ENCODE measurements at regions not wholly inside any gene's neighbourhood (a gene's known extent, or its start where the extent isn't known, plus 50 kb on each side); places are given as distances from the start of the nearest gene placed in this dataset.

- TF ChIP-seq EP300 (IDR thresholded peaks at IDR 0.05; ENCODE audit: low read depth) (no peak), POLR2AphosphoS5 (IDR thresholded peaks at IDR 0.05) (no peak), POLR2A (IDR thresholded peaks at IDR 0.05) (no peak)
- TF ChIP-seq, protein P1, sequence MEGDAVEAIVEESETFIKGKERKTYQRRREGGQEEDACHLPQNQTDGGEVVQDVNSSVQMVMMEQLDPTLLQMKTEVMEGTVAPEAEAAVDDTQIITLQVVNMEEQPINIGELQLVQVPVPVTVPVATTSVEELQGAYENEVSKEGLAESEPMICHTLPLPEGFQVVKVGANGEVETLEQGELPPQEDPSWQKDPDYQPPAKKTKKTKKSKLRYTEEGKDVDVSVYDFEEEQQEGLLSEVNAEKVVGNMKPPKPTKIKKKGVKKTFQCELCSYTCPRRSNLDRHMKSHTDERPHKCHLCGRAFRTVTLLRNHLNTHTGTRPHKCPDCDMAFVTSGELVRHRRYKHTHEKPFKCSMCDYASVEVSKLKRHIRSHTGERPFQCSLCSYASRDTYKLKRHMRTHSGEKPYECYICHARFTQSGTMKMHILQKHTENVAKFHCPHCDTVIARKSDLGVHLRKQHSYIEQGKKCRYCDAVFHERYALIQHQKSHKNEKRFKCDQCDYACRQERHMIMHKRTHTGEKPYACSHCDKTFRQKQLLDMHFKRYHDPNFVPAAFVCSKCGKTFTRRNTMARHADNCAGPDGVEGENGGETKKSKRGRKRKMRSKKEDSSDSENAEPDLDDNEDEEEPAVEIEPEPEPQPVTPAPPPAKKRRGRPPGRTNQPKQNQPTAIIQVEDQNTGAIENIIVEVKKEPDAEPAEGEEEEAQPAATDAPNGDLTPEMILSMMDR (IDR thresholded peaks at IDR 0.05) = no peak
Measured at GRCh38 chr18:73966954-73967353, 180.7 kb downstream of the FBXO15 start.

Data from transverse colon (tissue), 4 donors.